ENCODE measurements at regions not wholly inside any gene's neighbourhood (a gene's known extent, or its start where the extent isn't known, plus 50 kb on each side); places are given as distances from the start of the nearest gene placed in this dataset.

GRCh38 chr17:14559264-14560119 is 258.6 kb downstream of the HS3ST3B1 start:
- H3K27ac ChIP-seq, result no peak overlapping the region
- no peak for DNase-seq
- no peak overlapping the region for H3K4me3 ChIP-seq (ENCODE audit: low read depth, low read length)
- TF ChIP-seq CTCF (IDR thresholded peaks at IDR 0.05; ENCODE audit: low read depth, low read length, missing control alignments), result no peak
- H3K27me3 ChIP-seq (replicated peaks), result no peaks in the 10 kb centered on the region
- in situ Hi-C loops (cut with HindIII; ENCODE audit: low pct_ligation_motif_present, low sequenced_read_pairs), result no loop called here
- H3K36me3 ChIP-seq (replicated peaks), result no peaks in the 10 kb centered on the region

GRCh38 chr17:14557480-14557879 is 256.6 kb downstream of the HS3ST3B1 start:
- H3K4me3 ChIP-seq (ENCODE audit: low read depth, low read length), result no peak overlapping the region
- no peak for DNase-seq
- no peak overlapping the region for H3K27ac ChIP-seq
- no peaks in the 10 kb centered on the region for H3K36me3 ChIP-seq (replicated peaks)
- in situ Hi-C loops (cut with HindIII; ENCODE audit: low pct_ligation_motif_present, low sequenced_read_pairs), result no loop called here
- no peaks in the 10 kb centered on the region for H3K27me3 ChIP-seq (replicated peaks)
- no peak for TF ChIP-seq CTCF (IDR thresholded peaks at IDR 0.05; ENCODE audit: low read depth, low read length, missing control alignments)

- DNase-seq, result no peak
- H3K4me3 ChIP-seq (ENCODE audit: low read depth, low read length), result no peak overlapping the region
- in situ Hi-C loops (cut with HindIII; ENCODE audit: low pct_ligation_motif_present, low sequenced_read_pairs), result no loop called here
- no peak overlapping the region for H3K27ac ChIP-seq
- H3K36me3 ChIP-seq (replicated peaks), result no peaks in the 10 kb centered on the region
- no peaks in the 10 kb centered on the region for H3K27me3 ChIP-seq (replicated peaks)
- no peak for TF ChIP-seq CTCF (IDR thresholded peaks at IDR 0.05; ENCODE audit: low read depth, low read length, missing control alignments)
These were observed 253.0 kb downstream of the HS3ST3B1 start for GRCh38 chr17:14553847-14554246.

- DNase-seq, result no peak
- in situ Hi-C loops (cut with HindIII; ENCODE audit: low pct_ligation_motif_present, low sequenced_read_pairs), result no loop called here
- Histone ChIP-seq H3K27ac (no peak overlapping the region), H3K36me3 (replicated peaks) (no peaks in the 10 kb centered on the region), H3K27me3 (replicated peaks) (no peaks in the 10 kb centered on the region), H3K4me3 (ENCODE audit: low read depth, low read length) (no peak overlapping the region)
- no peak for TF ChIP-seq CTCF (IDR thresholded peaks at IDR 0.05; ENCODE audit: low read depth, low read length, missing control alignments)
These were observed 251.4 kb downstream of the HS3ST3B1 start for GRCh38 chr17:14552306-14552705.

GRCh38 chr17:14547556-14547955 is 246.7 kb downstream of the HS3ST3B1 start:
- in situ Hi-C loops (cut with HindIII; ENCODE audit: low pct_ligation_motif_present, low sequenced_read_pairs), result no loop called here
- no peak for DNase-seq
- Histone ChIP-seq H3K27me3 (replicated peaks) (no peaks in the 10 kb centered on the region), H3K27ac (no peak overlapping the region), H3K36me3 (replicated peaks) (no peaks in the 10 kb centered on the region), H3K4me3 (ENCODE audit: low read depth, low read length) (no peak overlapping the region)
- no peak for TF ChIP-seq CTCF (IDR thresholded peaks at IDR 0.05; ENCODE audit: low read depth, low read length, missing control alignments)

GRCh38 chr17:14547016-14547415 is 246.1 kb downstream of the HS3ST3B1 start:
- H3K27ac ChIP-seq, result no peak overlapping the region
- no peaks in the 10 kb centered on the region for H3K27me3 ChIP-seq (replicated peaks)
- TF ChIP-seq CTCF (IDR thresholded peaks at IDR 0.05; ENCODE audit: low read depth, low read length, missing control alignments), result no peak
- DNase-seq, result no peak
- H3K36me3 ChIP-seq (replicated peaks), result no peaks in the 10 kb centered on the region
- in situ Hi-C loops (cut with HindIII; ENCODE audit: low pct_ligation_motif_present, low sequenced_read_pairs), result no loop called here
- no peak overlapping the region for H3K4me3 ChIP-seq (ENCODE audit: low read depth, low read length)
